ENCODE measurements at regions not wholly inside any gene's neighbourhood (a gene's known extent, or its start where the extent isn't known, plus 50 kb on each side); places are given as distances from the start of the nearest gene placed in this dataset.

GRCh38 chr21:40985370-40985769 is 138.4 kb upstream of the DSCAM start:
- no peak for DNase-seq (ENCODE audit: low read depth)

- no peak for DNase-seq (ENCODE audit: low read depth)
Measured at GRCh38 chr21:40990366-40990765, 143.4 kb upstream of the DSCAM start.

- DNase-seq (ENCODE audit: low read depth): no peak
Measured at GRCh38 chr21:40997831-40998230, 150.9 kb upstream of the DSCAM start.

- no peak for DNase-seq (ENCODE audit: low read depth)
Measured at GRCh38 chr21:41000838-41001237, 153.9 kb upstream of the DSCAM start.

GRCh38 chr21:41006636-41007035 is 159.7 kb upstream of the DSCAM start:
- no peak for DNase-seq (ENCODE audit: low read depth)

GRCh38 chr21:41008351-41008750 is 159.6 kb upstream of the BACE2 start:
- no peak for DNase-seq (ENCODE audit: low read depth)

GRCh38 chr21:41008974-41009373 is 159.0 kb upstream of the BACE2 start:
- no peak for DNase-seq (ENCODE audit: low read depth)

- no peak for DNase-seq (ENCODE audit: low read depth)
Measured at GRCh38 chr21:41009398-41010100, 158.4 kb upstream of the BACE2 start.

- DNase-seq (ENCODE audit: low read depth): no peak
Measured at GRCh38 chr21:41010101-41010435, 157.9 kb upstream of the BACE2 start.

- DNase-seq (ENCODE audit: low read depth): no peak
Measured at GRCh38 chr21:41011098-41011731, 156.7 kb upstream of the BACE2 start.

GRCh38 chr21:41011951-41012366 is 156.0 kb upstream of the BACE2 start:
- DNase-seq (ENCODE audit: low read depth): no peak

GRCh38 chr21:41012425-41012824 is 155.5 kb upstream of the BACE2 start:
- DNase-seq (ENCODE audit: low read depth): no peak

- DNase-seq (ENCODE audit: low read depth): no peak
Measured at GRCh38 chr21:41016472-41016871, 151.5 kb upstream of the BACE2 start.

- no peak for DNase-seq (ENCODE audit: low read depth)
Measured at GRCh38 chr21:41018431-41018830, 149.5 kb upstream of the BACE2 start.

GRCh38 chr21:41023936-41024335 is 144.0 kb upstream of the BACE2 start:
- DNase-seq (ENCODE audit: low read depth): no peak

GRCh38 chr21:41024341-41024740 is 143.6 kb upstream of the BACE2 start:
- no peak for DNase-seq (ENCODE audit: low read depth)

GRCh38 chr21:41024746-41025254 is 143.2 kb upstream of the BACE2 start:
- no peak for DNase-seq (ENCODE audit: low read depth)

- no peak for DNase-seq (ENCODE audit: low read depth)
Measured at GRCh38 chr21:41029571-41029970, 138.4 kb upstream of the BACE2 start.

- DNase-seq (ENCODE audit: low read depth): no peak
Measured at GRCh38 chr21:41031701-41032220, 136.2 kb upstream of the BACE2 start.

- DNase-seq (ENCODE audit: low read depth): no peak
Measured at GRCh38 chr21:41032541-41032940, 135.4 kb upstream of the BACE2 start.

GRCh38 chr21:41037212-41037611 is 130.7 kb upstream of the BACE2 start:
- no peak for DNase-seq (ENCODE audit: low read depth)

- DNase-seq (ENCODE audit: low read depth): no peak
Measured at GRCh38 chr21:41037936-41038335, 130.0 kb upstream of the BACE2 start.

- DNase-seq (ENCODE audit: low read depth): no peak
Measured at GRCh38 chr21:41043014-41043413, 124.9 kb upstream of the BACE2 start.
